PC-9 (cell line): ENCODE measurements at regions not wholly inside any gene's neighbourhood (a gene's known extent, or its start where the extent isn't known, plus 50 kb on each side); places are given as distances from the start of the nearest gene placed in this dataset.

ENCODE experiments used
- CTCF ChIP-seq: fragments of 200-600 bp; sonication (generic); conservative IDR thresholded peaks from 2 replicates; pipeline ENCODE4 v1.6.1; 2017; ENCODE audit warnings: mixed run types, antibody characterized with exemption, mild to moderate bottlenecking, moderate library complexity
- EZH2 ChIP-seq: fragments of 200-600 bp; sonication (generic); IDR thresholded peaks from 2 replicates; pipeline ENCODE4 v1.8.0; 2017; ENCODE audit warnings: antibody characterized with exemption, low read depth

GRCh38 chr6:163647624-163648023, 233.1 kb downstream of the QKI start:
- TF ChIP-seq CTCF (no peak), EZH2 (no peak)
